Smooth muscle cell (in vitro differentiated cells): ENCODE measurements at regions not wholly inside any gene's neighbourhood (a gene's known extent, or its start where the extent isn't known, plus 50 kb on each side); places are given as distances from the start of the nearest gene placed in this dataset.

Experiments
- DNase-seq: peaks from one replicate; lab custom pipeline; 2025; ENCODE audit not compliant: unreplicated experiment; lab: John Stamatoyannopoulos, UW
- H2AFZ ChIP-seq: fragments of 200-600 bp; sonication (generic); 2 replicates; pipeline ENCODE4 v1.6.0; 2016; ENCODE audit warnings: antibody characterized with exemption, low read depth, mild to moderate bottlenecking
- H3F3A ChIP-seq: fragments of 200-600 bp; sonication (generic); 2 replicates; pipeline ENCODE4 v1.6.0; 2017; ENCODE audit warnings: antibody characterized with exemption, low read depth
- H3K27ac ChIP-seq: fragments of 200-600 bp; sonication (generic); 2 replicates; pipeline ENCODE4 v1.5.1; 2016; ENCODE audit warnings: low read depth, mild to moderate bottlenecking
- H3K27me3 ChIP-seq: fragments of 200-600 bp; sonication (generic); 2 replicates; pipeline ENCODE4 v1.6.1; 2016; ENCODE audit warnings: low read depth, mild to moderate bottlenecking
- H3K36me3 ChIP-seq: fragments of 200-600 bp; sonication (generic); 2 replicates; pipeline ENCODE4 v1.5.1; 2016; ENCODE audit warnings: low read depth
- H3K4me1 ChIP-seq: fragments of 200-600 bp; sonication (generic); 2 replicates; pipeline ENCODE4 v1.5.1; 2016; ENCODE audit warnings: low read depth
- H3K4me2 ChIP-seq: fragments of 200-600 bp; sonication (generic); 2 replicates; pipeline ENCODE4 v1.6.0; 2016; ENCODE audit warnings: mild to moderate bottlenecking
- H3K4me3 ChIP-seq: fragments of 200-600 bp; sonication (generic); 2 replicates; pipeline ENCODE4 v1.5.1; 2016; ENCODE audit warnings: mild to moderate bottlenecking
- H3K79me2 ChIP-seq: fragments of 200-600 bp; sonication (generic); 2 replicates; pipeline ENCODE4 v1.6.0; 2016; ENCODE audit warnings: low read depth, mild to moderate bottlenecking
- H3K9ac ChIP-seq: fragments of 200-600 bp; sonication (generic); 2 replicates; pipeline ENCODE4 v1.6.0; 2016; ENCODE audit warnings: low read depth
- H3K9me3 ChIP-seq: fragments of 200-600 bp; sonication (generic); replicated peaks from 2 replicates; pipeline ENCODE4 v1.5.1; 2016; ENCODE audit warnings: low read depth
- H4K20me1 ChIP-seq: fragments of 200-600 bp; sonication (generic); 2 replicates; pipeline ENCODE4 v1.6.0; 2016; ENCODE audit warnings: low read depth
- CTCF ChIP-seq: fragments of 200-600 bp; sonication (generic); IDR thresholded peaks from 2 replicates; pipeline ENCODE4 v1.5.1; 2017; ENCODE audit warnings: borderline replicate concordance, mild to moderate bottlenecking, antibody characterized with exemption; ENCODE audit not compliant: insufficient read depth, poor library complexity, severe bottlenecking
- WGBS: methylation state at CpG from one replicate; pipeline ENCODE4 v1.1.7; 2016; ENCODE audit warnings: low lambda C conversion rate; 5-methylcytosine and 5-hydroxymethylcytosine counted together

GRCh38 chr2:7986431-7986830 lies 695.4 kb upstream of the ID2 start:
- no peak for DNase-seq
- Histone ChIP-seq H3K4me1 (no peaks in the 10 kb centered on the region), H3K4me3 (no peak overlapping the region), H3K36me3 (no peaks in the 10 kb centered on the region), H3K27ac (no peak overlapping the region), H3K9ac (no peak overlapping the region), H4K20me1 (no peaks in the 10 kb centered on the region), H3K79me2 (no peaks in the 10 kb centered on the region), H2AFZ (no peak overlapping the region), H3K4me2 (no peak overlapping the region), H3F3A (no peaks in the 10 kb centered on the region), H3K9me3 (no peaks in the 10 kb centered on the region), H3K27me3 (no peaks in the 10 kb centered on the region)
- 98% methylated on average over 3 of the region's 3 CpGs for WGBS
- no peak for TF ChIP-seq CTCF

GRCh38 chr2:7987992-7988391 lies 693.9 kb upstream of the ID2 start:
- H2AFZ ChIP-seq, result no peak overlapping the region
- H3K9ac ChIP-seq, result no peak overlapping the region
- no peak overlapping the region for H3K27ac ChIP-seq
- H3K9me3 ChIP-seq, result no peaks in the 10 kb centered on the region
- H3K4me3 ChIP-seq, result no peak overlapping the region
- no peaks in the 10 kb centered on the region for H3K79me2 ChIP-seq
- no peak for DNase-seq
- TF ChIP-seq CTCF, result no peak
- no peaks in the 10 kb centered on the region for H3K27me3 ChIP-seq
- H3K4me2 ChIP-seq, result no peak overlapping the region
- no peaks in the 10 kb centered on the region for H3K4me1 ChIP-seq
- H3F3A ChIP-seq, result no peaks in the 10 kb centered on the region
- no peaks in the 10 kb centered on the region for H4K20me1 ChIP-seq
- no peaks in the 10 kb centered on the region for H3K36me3 ChIP-seq

GRCh38 chr2:7988440-7988839 lies 693.4 kb upstream of the ID2 start:
- H3K27me3 ChIP-seq, result no peaks in the 10 kb centered on the region
- no peaks in the 10 kb centered on the region for H3F3A ChIP-seq

More at GRCh38 chr2:7988440-7988839, 693.4 kb upstream of the ID2 start:
- Histone ChIP-seq H2AFZ (no peak overlapping the region), H4K20me1 (no peaks in the 10 kb centered on the region), H3K4me1 (no peaks in the 10 kb centered on the region), H3K4me3 (no peak overlapping the region), H3K79me2 (no peaks in the 10 kb centered on the region), H3K36me3 (no peaks in the 10 kb centered on the region), H3K27ac (no peak overlapping the region), H3K9ac (no peak overlapping the region), H3K4me2 (no peak overlapping the region), H3K9me3 (no peaks in the 10 kb centered on the region)
- 28% methylated on average over 1 of the region's 1 CpG for WGBS
- DNase-seq, result no peak
- TF ChIP-seq CTCF, result no peak
